ENCODE measurements at regions not wholly inside any gene's neighbourhood (a gene's known extent, or its start where the extent isn't known, plus 50 kb on each side); places are given as distances from the start of the nearest gene placed in this dataset.

DNA sequence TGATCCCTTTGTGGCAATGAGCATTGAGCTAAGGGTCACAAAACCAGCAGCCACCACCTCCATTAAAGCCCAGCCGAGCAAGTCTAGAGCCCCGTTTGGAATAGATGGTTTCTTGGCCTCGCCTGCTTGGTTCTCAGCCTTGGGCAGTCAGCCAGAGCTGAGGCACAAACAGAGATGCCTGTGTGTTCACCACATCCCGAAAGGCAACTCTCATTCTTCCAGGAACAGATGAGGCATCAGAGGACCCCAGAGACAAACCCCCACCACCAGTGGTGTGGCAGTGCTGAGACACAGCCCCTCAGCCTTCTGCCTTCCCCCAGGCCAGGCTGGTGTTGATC lies 203.3 kb upstream of the ZMIZ1 start (continued):
- TF ChIP-seq RXRA (IDR thresholded peaks at IDR 0.05; ENCODE audit: borderline replicate concordance, low read depth) (no peak), POLR2AphosphoS5 (IDR thresholded peaks at IDR 0.05; ENCODE audit: low read depth, low read length) (no peak), ELF1 (IDR thresholded peaks at IDR 0.05) (no peak), MEF2A (IDR thresholded peaks at IDR 0.05; ENCODE audit: borderline replicate concordance, low read depth) (no peak), GABPA (IDR thresholded peaks at IDR 0.05; ENCODE audit: low read depth) (no peak), TAF1 (IDR thresholded peaks at IDR 0.05; ENCODE audit: borderline replicate concordance, low read depth, low read length) (no peak)
- TF ChIP-seq, protein P1, sequence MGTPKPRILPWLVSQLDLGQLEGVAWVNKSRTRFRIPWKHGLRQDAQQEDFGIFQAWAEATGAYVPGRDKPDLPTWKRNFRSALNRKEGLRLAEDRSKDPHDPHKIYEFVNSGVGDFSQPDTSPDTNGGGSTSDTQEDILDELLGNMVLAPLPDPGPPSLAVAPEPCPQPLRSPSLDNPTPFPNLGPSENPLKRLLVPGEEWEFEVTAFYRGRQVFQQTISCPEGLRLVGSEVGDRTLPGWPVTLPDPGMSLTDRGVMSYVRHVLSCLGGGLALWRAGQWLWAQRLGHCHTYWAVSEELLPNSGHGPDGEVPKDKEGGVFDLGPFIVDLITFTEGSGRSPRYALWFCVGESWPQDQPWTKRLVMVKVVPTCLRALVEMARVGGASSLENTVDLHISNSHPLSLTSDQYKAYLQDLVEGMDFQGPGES (IDR thresholded peaks at IDR 0.05; ENCODE audit: low read depth, low read length): no peak

DNA sequence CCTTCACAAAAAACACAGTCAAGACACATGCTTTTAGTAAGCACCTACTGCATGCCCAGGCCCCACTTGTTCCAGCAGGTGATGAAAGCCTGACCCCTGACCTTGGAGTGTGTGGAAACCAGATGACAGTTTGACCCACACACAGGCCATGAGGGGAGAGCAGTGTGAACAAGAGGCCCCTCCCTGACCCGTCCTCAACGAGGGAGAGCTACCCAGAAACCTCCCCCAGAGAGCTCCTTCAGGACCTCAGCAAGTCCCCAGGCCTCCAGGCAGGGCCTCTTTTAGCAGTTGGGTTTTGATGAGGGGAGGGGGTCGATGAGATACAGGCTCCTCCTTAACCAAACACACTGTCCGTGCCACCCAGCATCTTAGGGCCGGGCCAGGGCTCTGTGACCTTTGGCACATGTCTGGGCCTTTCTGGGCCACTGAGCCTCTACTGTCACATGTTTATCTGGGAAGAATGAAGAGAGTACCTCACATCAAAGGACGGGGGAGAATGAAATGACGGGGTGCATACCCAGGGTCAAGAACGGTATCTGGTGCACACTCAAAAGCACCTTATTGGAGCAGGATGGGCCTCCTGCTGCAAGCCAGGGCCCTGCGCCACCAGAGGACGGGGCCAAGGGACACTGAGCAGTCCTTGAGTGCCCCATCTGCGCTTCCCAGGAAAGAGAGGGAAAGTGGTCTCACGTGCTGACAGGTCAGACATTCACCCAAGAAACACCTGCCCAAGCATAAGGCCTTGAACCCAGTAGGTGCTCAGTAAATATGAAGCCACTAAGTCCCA lies 202.6 kb upstream of the ZMIZ1 start:
- H3K27me3 ChIP-seq (ENCODE audit: insufficient read depth): no peaks in the 10 kb centered on the region
- H3K27ac ChIP-seq (ENCODE audit: low read depth in 2 of 2, low read length in 1 of 2): peak overlapping the region in 1 of 2 experiments; percentile 78; a peak in 2 of 4 replicates
- DNase-seq: no peak
- POLR2A ChIA-PET: interaction anchor here (1.1 kb wide), 1 partner anchor 98 kb away, joined by 3 read pairs; no protein-coding TSS in a partner anchor
- no peak overlapping the region for H3K4me2 ChIP-seq
- 85% methylated on average over 11 of the region's 12 CpGs for WGBS (ENCODE audit: low lambda C conversion rate)
- H4K20me1 ChIP-seq (ENCODE audit: insufficient read depth): no peaks in the 10 kb centered on the region
- H3K9me2 ChIP-seq: no peaks in the 10 kb centered on the region
- H3K4me3 ChIP-seq (ENCODE audit: low read depth in 2 of 2, low read length in 1 of 2): no peak overlapping the region
- peaks cover 0 to 72% of the 10 kb centered on the region in 2 experiments; a peak in 2 of 4 replicates for H3K4me1 ChIP-seq (ENCODE audit: control insufficient read depth in 1 of 2, insufficient read depth in 2 of 2, low read depth in 1 of 2, low read length in 1 of 2)
- H3K79me2 ChIP-seq (ENCODE audit: insufficient read depth): no peaks in the 10 kb centered on the region
- no peak overlapping the region for H3K9ac ChIP-seq
- H2AFZ ChIP-seq (ENCODE audit: low read depth): no peak overlapping the region
- no peaks in the 10 kb centered on the region for H3K36me3 ChIP-seq (replicated peaks in 1 of 2; ENCODE audit: control insufficient read depth in 1 of 2, insufficient read depth in 2 of 2, low read length in 1 of 2)
- no peak for TF ChIP-seq FOSL2 (IDR thresholded peaks at IDR 0.05; ENCODE audit: borderline replicate concordance, low read depth)
- TF ChIP-seq, protein P2, sequence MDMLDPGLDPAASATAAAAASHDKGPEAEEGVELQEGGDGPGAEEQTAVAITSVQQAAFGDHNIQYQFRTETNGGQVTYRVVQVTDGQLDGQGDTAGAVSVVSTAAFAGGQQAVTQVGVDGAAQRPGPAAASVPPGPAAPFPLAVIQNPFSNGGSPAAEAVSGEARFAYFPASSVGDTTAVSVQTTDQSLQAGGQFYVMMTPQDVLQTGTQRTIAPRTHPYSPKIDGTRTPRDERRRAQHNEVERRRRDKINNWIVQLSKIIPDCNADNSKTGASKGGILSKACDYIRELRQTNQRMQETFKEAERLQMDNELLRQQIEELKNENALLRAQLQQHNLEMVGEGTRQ (IDR thresholded peaks at IDR 0.05; ENCODE audit: borderline replicate concordance, low read depth, low read length): no peak
- no peak for TF ChIP-seq TEAD4 (IDR thresholded peaks at IDR 0.05; ENCODE audit: borderline replicate concordance, insufficient read depth)
- TF ChIP-seq, protein P3, sequence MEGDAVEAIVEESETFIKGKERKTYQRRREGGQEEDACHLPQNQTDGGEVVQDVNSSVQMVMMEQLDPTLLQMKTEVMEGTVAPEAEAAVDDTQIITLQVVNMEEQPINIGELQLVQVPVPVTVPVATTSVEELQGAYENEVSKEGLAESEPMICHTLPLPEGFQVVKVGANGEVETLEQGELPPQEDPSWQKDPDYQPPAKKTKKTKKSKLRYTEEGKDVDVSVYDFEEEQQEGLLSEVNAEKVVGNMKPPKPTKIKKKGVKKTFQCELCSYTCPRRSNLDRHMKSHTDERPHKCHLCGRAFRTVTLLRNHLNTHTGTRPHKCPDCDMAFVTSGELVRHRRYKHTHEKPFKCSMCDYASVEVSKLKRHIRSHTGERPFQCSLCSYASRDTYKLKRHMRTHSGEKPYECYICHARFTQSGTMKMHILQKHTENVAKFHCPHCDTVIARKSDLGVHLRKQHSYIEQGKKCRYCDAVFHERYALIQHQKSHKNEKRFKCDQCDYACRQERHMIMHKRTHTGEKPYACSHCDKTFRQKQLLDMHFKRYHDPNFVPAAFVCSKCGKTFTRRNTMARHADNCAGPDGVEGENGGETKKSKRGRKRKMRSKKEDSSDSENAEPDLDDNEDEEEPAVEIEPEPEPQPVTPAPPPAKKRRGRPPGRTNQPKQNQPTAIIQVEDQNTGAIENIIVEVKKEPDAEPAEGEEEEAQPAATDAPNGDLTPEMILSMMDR (IDR thresholded peaks at IDR 0.05): no peak
- no peak for TF ChIP-seq NFIC (IDR thresholded peaks at IDR 0.05; ENCODE audit: borderline replicate concordance)
- TF ChIP-seq, protein P4, sequence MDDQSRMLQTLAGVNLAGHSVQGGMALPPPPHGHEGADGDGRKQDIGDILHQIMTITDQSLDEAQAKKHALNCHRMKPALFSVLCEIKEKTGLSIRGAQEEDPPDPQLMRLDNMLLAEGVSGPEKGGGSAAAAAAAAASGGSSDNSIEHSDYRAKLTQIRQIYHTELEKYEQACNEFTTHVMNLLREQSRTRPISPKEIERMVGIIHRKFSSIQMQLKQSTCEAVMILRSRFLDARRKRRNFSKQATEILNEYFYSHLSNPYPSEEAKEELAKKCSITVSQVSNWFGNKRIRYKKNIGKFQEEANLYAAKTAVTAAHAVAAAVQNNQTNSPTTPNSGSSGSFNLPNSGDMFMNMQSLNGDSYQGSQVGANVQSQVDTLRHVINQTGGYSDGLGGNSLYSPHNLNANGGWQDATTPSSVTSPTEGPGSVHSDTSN (IDR thresholded peaks at IDR 0.05): no peak
- TF ChIP-seq RCOR1 (IDR thresholded peaks at IDR 0.05; ENCODE audit: low read length): no peak
- TF ChIP-seq RAD21 (IDR thresholded peaks at IDR 0.05; ENCODE audit: low read length): no peak
- no peak for TF ChIP-seq ELF1 (IDR thresholded peaks at IDR 0.05)
- no peaks in the 10 kb centered on the region for H3K9me3 ChIP-seq
- H3F3A ChIP-seq (replicated peaks; ENCODE audit: insufficient read depth): no peaks in the 10 kb centered on the region
- CTCF ChIA-PET: interaction anchor here (1.2 to 1.3 kb wide), 2 partner anchors 177 to 200 kb away, joined by 3 to 4 read pairs; no protein-coding TSS in a partner anchor
